Keratinocyte (primary cell): ENCODE measurements at regions not wholly inside any gene's neighbourhood (a gene's known extent, or its start where the extent isn't known, plus 50 kb on each side); places are given as distances from the start of the nearest gene placed in this dataset.

ENCODE experiments used
- DNase-seq: peaks from one replicate; pipeline ENCODE4 v3.0.0-alpha.2; 2011; ENCODE audit warnings: low read depth, missing footprints, low spot score
- FAIRE-seq: peaks from 2 replicates; lab custom pipeline; 2011; peaks lifted over from hg19 to GRCh38; lab: Jason Lieb, UNC
- H2AFZ ChIP-seq: 2 replicates; pipeline ENCODE4 v1.6.0; 2012; ENCODE audit warnings: low read length, control low read depth, inconsistent platforms; ENCODE audit not compliant: control insufficient read depth
- H3K27ac ChIP-seq: 2 replicates; pipeline ENCODE4 v1.5.1; 2011; ENCODE audit warnings: low read length; ENCODE audit not compliant: control insufficient read depth, insufficient read depth
- H3K27me3 ChIP-seq: 3 replicates; pipeline ENCODE4 v1.6.0; 2011; ENCODE audit warnings: low read length; ENCODE audit not compliant: control insufficient read depth, insufficient read depth; ENCODE audit errors: extremely low read depth
- H3K36me3 ChIP-seq, 2 experiments: 2 replicates in 1 of 2; 3 replicates in 1 of 2; pipeline ENCODE4 v1.5.1; 2011; ENCODE audit warnings: low read length in 2 of 2, mild to moderate bottlenecking in 1 of 2; ENCODE audit not compliant: control insufficient read depth in 2 of 2, insufficient read depth in 2 of 2; ENCODE audit errors: extremely low read depth in 1 of 2
- H3K4me1 ChIP-seq: 3 replicates; pipeline ENCODE4 v1.5.1; 2011; ENCODE audit warnings: low read length; ENCODE audit not compliant: control insufficient read depth, insufficient read depth; ENCODE audit errors: extremely low read depth
- H3K4me2 ChIP-seq: 3 replicates; pipeline ENCODE4 v1.6.0; 2011; ENCODE audit warnings: low read depth, low read length; ENCODE audit not compliant: control insufficient read depth, insufficient read depth; ENCODE audit errors: extremely low read depth
- H3K4me3 ChIP-seq, 3 experiments: fragments of 200-600 bp in 1 of 3; sonication (generic) in 1 of 3; 2 replicates in 2 of 3; 3 replicates in 1 of 3; pipeline ENCODE4 v1.5.1; 2011 to 2016; ENCODE audit warnings: low read length in 3 of 3, mild to moderate bottlenecking in 3 of 3, control low read depth in 2 of 3, inconsistent platforms in 1 of 3, low read depth in 1 of 3, mixed read lengths in 1 of 3, mixed run types in 1 of 3, moderate library complexity in 1 of 3; ENCODE audit not compliant: control insufficient read depth in 2 of 3, insufficient read depth in 2 of 3; ENCODE audit errors: extremely low read depth in 1 of 3
- H3K79me2 ChIP-seq: 2 replicates; pipeline ENCODE4 v1.6.0; 2012; ENCODE audit warnings: low read length; ENCODE audit not compliant: control insufficient read depth, insufficient read depth
- H3K9ac ChIP-seq: 3 replicates; pipeline ENCODE4 v1.6.0; 2011; ENCODE audit warnings: low read length; ENCODE audit not compliant: control insufficient read depth, insufficient read depth; ENCODE audit errors: extremely low read depth
- H3K9me1 ChIP-seq: 3 replicates; pipeline ENCODE4 v1.6.0; 2011; ENCODE audit warnings: low read length; ENCODE audit not compliant: control insufficient read depth, insufficient read depth; ENCODE audit errors: extremely low read depth
- H3K9me3 ChIP-seq: 2 replicates; pipeline ENCODE4 v1.5.1; 2012; ENCODE audit warnings: low read depth, low read length; ENCODE audit not compliant: control insufficient read depth
- H4K20me1 ChIP-seq: 3 replicates; pipeline ENCODE4 v1.6.0; 2011; ENCODE audit warnings: low read length; ENCODE audit not compliant: control insufficient read depth, insufficient read depth; ENCODE audit errors: extremely low read depth
- EZH2 ChIP-seq: IDR thresholded peaks from one replicate; pipeline ENCODE4 v1.6.1; 2012; ENCODE audit warnings: inconsistent platforms, mild to moderate bottlenecking, low read length, moderate library complexity
- dilution Hi-C: fragments of 300-500 bp; cut with MboI; formaldehyde crosslinking; loops from one replicate; pipeline ENCODE4 v1.7.0; 2020; ENCODE audit warnings: low sequenced_read_pairs; ENCODE audit not compliant: extremely low pct_ligation_motif_present
- TF ChIP-seq, protein P1 (sequence below), 3 experiments: IDR thresholded peaks in 1 of 3; conservative IDR thresholded peaks in 1 of 3; optimal IDR thresholded peaks in 1 of 3; 2 replicates in 2 of 3; 3 replicates in 1 of 3; pipeline versions ENCODE3 to v1.5.1; 2011; ENCODE audit warnings: low read length in 3 of 3, mild to moderate bottlenecking in 3 of 3, moderate library complexity in 2 of 3, control low read depth in 1 of 3, inconsistent platforms in 1 of 3; ENCODE audit not compliant: insufficient read depth in 2 of 3; ENCODE audit errors: extremely low read depth in 1 of 3

DNA sequence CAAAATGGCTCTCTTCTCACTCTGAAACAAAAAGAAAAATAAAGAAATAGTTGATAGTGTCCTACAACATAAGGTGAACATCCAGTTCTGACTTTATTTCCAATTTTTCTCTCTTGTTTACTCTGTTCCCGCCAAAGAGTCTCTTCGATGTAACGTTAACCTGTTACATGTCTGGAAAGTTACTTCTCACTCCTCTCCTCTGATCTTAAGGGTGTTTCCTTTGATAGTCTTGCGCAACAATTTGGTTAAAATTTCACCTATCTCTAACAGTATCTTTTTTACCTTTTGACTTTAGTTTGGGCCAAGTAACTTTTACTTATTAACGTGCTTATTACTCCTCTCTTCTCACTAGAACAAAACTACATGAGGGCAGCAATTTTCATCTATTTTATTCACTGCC is 1450.2 kb downstream of the BRINP3 start:
- no peak overlapping the region for H3K4me3 ChIP-seq
- FAIRE-seq (no peak), DNase-seq (no peak)

GRCh38 chr1:189033169-189033568 is 1444.5 kb downstream of the BRINP3 start:
- dilution Hi-C loops: no loop called here
- H3K27ac ChIP-seq: no peak overlapping the region
- no peaks in the 10 kb centered on the region for H3K36me3 ChIP-seq
- H3K9me1 ChIP-seq: no peaks in the 10 kb centered on the region
- FAIRE-seq (no peak), DNase-seq (no peak)
- no peaks in the 10 kb centered on the region for H3K9me3 ChIP-seq
- H4K20me1 ChIP-seq: no peaks in the 10 kb centered on the region
- no peak overlapping the region for H2AFZ ChIP-seq
- H3K9ac ChIP-seq: no peak overlapping the region
- H3K4me1 ChIP-seq: no peaks in the 10 kb centered on the region
- no peaks in the 10 kb centered on the region for H3K27me3 ChIP-seq
- H3K4me3 ChIP-seq: no peak overlapping the region
- TF ChIP-seq, protein P1, sequence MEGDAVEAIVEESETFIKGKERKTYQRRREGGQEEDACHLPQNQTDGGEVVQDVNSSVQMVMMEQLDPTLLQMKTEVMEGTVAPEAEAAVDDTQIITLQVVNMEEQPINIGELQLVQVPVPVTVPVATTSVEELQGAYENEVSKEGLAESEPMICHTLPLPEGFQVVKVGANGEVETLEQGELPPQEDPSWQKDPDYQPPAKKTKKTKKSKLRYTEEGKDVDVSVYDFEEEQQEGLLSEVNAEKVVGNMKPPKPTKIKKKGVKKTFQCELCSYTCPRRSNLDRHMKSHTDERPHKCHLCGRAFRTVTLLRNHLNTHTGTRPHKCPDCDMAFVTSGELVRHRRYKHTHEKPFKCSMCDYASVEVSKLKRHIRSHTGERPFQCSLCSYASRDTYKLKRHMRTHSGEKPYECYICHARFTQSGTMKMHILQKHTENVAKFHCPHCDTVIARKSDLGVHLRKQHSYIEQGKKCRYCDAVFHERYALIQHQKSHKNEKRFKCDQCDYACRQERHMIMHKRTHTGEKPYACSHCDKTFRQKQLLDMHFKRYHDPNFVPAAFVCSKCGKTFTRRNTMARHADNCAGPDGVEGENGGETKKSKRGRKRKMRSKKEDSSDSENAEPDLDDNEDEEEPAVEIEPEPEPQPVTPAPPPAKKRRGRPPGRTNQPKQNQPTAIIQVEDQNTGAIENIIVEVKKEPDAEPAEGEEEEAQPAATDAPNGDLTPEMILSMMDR (optimal IDR thresholded peaks at IDR 0.05 in 1 of 3, IDR thresholded peaks at IDR 0.05 in 1 of 3, conservative IDR thresholded peaks at IDR 0.05 in 1 of 3; ENCODE audit: extremely low read depth in 1 of 3, insufficient read depth in 2 of 3, low read length in 3 of 3): no peak
- no peak for TF ChIP-seq EZH2
- no peaks in the 10 kb centered on the region for H3K79me2 ChIP-seq
- no peak overlapping the region for H3K4me2 ChIP-seq

More for the DNA sequence above, 1450.2 kb downstream of the BRINP3 start:
- no peaks in the 10 kb centered on the region for H4K20me1 ChIP-seq
- no peak overlapping the region for H3K9ac ChIP-seq
- H3K4me1 ChIP-seq: no peaks in the 10 kb centered on the region
- H3K79me2 ChIP-seq: no peaks in the 10 kb centered on the region
- dilution Hi-C loops: no loop called here
- H3K9me1 ChIP-seq: no peaks in the 10 kb centered on the region
- no peaks in the 10 kb centered on the region for H3K36me3 ChIP-seq
- no peak overlapping the region for H3K4me2 ChIP-seq
- no peaks in the 10 kb centered on the region for H3K27me3 ChIP-seq
- no peaks in the 10 kb centered on the region for H3K9me3 ChIP-seq
- no peak for TF ChIP-seq EZH2
- TF ChIP-seq, protein P1 (optimal IDR thresholded peaks at IDR 0.05 in 1 of 3, IDR thresholded peaks at IDR 0.05 in 1 of 3, conservative IDR thresholded peaks at IDR 0.05 in 1 of 3; ENCODE audit: extremely low read depth in 1 of 3, insufficient read depth in 2 of 3, low read length in 3 of 3): no peak
- no peak overlapping the region for H3K27ac ChIP-seq
- H2AFZ ChIP-seq: no peak overlapping the region
